ENCODE measurements at regions not wholly inside any gene's neighbourhood (a gene's known extent, or its start where the extent isn't known, plus 50 kb on each side); places are given as distances from the start of the nearest gene placed in this dataset.

DNA sequence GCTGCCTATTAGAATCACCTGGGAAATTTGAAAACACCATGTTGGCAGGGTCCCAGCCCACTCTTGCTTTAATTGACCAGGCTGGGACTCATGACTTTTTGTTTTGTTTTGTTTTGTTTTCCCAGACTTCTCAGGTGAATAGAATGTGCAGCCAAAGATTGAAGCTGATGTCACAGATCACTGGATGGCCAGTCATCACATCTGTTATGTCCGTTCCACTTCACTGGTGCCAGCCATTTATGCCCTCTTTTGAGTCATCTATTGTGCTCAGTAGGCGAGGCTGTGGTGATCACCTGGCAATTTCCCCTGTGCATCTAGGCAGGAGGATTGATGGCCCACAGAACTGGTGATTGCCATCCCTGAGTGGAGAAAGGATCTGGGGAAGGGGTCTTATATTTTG, 297.3 kb downstream of the INSC start:
- peaks cover 3% of the 10 kb centered on the region for H3K27me3 Mint-ChIP-seq
- H3K36me3 Mint-ChIP-seq: no peaks in the 10 kb centered on the region
- H3K27ac Mint-ChIP-seq: no peak overlapping the region
- TF ChIP-seq, protein P1, sequence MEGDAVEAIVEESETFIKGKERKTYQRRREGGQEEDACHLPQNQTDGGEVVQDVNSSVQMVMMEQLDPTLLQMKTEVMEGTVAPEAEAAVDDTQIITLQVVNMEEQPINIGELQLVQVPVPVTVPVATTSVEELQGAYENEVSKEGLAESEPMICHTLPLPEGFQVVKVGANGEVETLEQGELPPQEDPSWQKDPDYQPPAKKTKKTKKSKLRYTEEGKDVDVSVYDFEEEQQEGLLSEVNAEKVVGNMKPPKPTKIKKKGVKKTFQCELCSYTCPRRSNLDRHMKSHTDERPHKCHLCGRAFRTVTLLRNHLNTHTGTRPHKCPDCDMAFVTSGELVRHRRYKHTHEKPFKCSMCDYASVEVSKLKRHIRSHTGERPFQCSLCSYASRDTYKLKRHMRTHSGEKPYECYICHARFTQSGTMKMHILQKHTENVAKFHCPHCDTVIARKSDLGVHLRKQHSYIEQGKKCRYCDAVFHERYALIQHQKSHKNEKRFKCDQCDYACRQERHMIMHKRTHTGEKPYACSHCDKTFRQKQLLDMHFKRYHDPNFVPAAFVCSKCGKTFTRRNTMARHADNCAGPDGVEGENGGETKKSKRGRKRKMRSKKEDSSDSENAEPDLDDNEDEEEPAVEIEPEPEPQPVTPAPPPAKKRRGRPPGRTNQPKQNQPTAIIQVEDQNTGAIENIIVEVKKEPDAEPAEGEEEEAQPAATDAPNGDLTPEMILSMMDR (conservative IDR thresholded peaks at IDR 0.05): no peak
- no peak for DNase-seq (ENCODE audit: extremely low spot score, unreplicated experiment)
- H3K4me1 Mint-ChIP-seq (ENCODE audit: unreplicated experiment): no peaks in the 10 kb centered on the region
- no peaks in the 10 kb centered on the region for H3K9me3 Mint-ChIP-seq
- H3K4me3 Mint-ChIP-seq: no peak overlapping the region

GRCh38 chr11:15418921-15419320, 304.2 kb downstream of the INSC start:
- H3K9me3 Mint-ChIP-seq: no peaks in the 10 kb centered on the region
- no peak for DNase-seq (ENCODE audit: extremely low spot score, unreplicated experiment)
- H3K36me3 Mint-ChIP-seq: no peaks in the 10 kb centered on the region
- TF ChIP-seq, protein P1 (conservative IDR thresholded peaks at IDR 0.05): no peak
- H3K27ac Mint-ChIP-seq: no peak overlapping the region
- H3K4me1 Mint-ChIP-seq (ENCODE audit: unreplicated experiment): no peaks in the 10 kb centered on the region
- peaks cover 3% of the 10 kb centered on the region for H3K27me3 Mint-ChIP-seq
- no peak overlapping the region for H3K4me3 Mint-ChIP-seq

- Mint-ChIP-seq H3K27ac (no peak overlapping the region), H3K9me3 (no peaks in the 10 kb centered on the region), H3K4me3 (no peak overlapping the region), H3K36me3 (no peaks in the 10 kb centered on the region), H3K4me1 (ENCODE audit: unreplicated experiment) (no peaks in the 10 kb centered on the region), H3K27me3 (peaks cover 2% of the 10 kb centered on the region)
- DNase-seq (ENCODE audit: extremely low spot score, unreplicated experiment): no peak
- TF ChIP-seq, protein P1 (conservative IDR thresholded peaks at IDR 0.05): no peak
Measured at GRCh38 chr11:15419696-15420095, 305.0 kb downstream of the INSC start.

- Mint-ChIP-seq H3K4me3 (no peak overlapping the region), H3K27me3 (peaks cover 11% of the 10 kb centered on the region), H3K27ac (no peak overlapping the region), H3K9me3 (no peaks in the 10 kb centered on the region), H3K4me1 (ENCODE audit: unreplicated experiment) (peaks cover 13% of the 10 kb centered on the region), H3K36me3 (no peaks in the 10 kb centered on the region)
- TF ChIP-seq, protein P1 (conservative IDR thresholded peaks at IDR 0.05): no peak
- no peak for DNase-seq (ENCODE audit: extremely low spot score, unreplicated experiment)
Measured at GRCh38 chr11:15430381-15430780, 315.7 kb downstream of the INSC start.

- Mint-ChIP-seq H3K9me3 (no peaks in the 10 kb centered on the region), H3K4me1 (ENCODE audit: unreplicated experiment) (peaks cover 5% of the 10 kb centered on the region), H3K27ac (no peak overlapping the region), H3K4me3 (no peak overlapping the region), H3K36me3 (no peaks in the 10 kb centered on the region), H3K27me3 (peaks cover 24% of the 10 kb centered on the region)
- TF ChIP-seq, protein P1 (conservative IDR thresholded peaks at IDR 0.05): no peak
- no peak for DNase-seq (ENCODE audit: extremely low spot score, unreplicated experiment)
Measured at GRCh38 chr11:15434529-15434928, 319.8 kb downstream of the INSC start.

GRCh38 chr11:15446315-15446714, 331.6 kb downstream of the INSC start:
- no peak for DNase-seq (ENCODE audit: extremely low spot score, unreplicated experiment)
- Mint-ChIP-seq H3K4me3 (no peak overlapping the region), H3K4me1 (ENCODE audit: unreplicated experiment) (no peaks in the 10 kb centered on the region), H3K27me3 (peaks cover 7% of the 10 kb centered on the region), H3K36me3 (no peaks in the 10 kb centered on the region), H3K9me3 (peaks cover 5% of the 10 kb centered on the region), H3K27ac (no peak overlapping the region)
- TF ChIP-seq, protein P1 (conservative IDR thresholded peaks at IDR 0.05): no peak

All from type B pancreatic cell (in vitro differentiated cells).